ENCODE measurements at regions not wholly inside any gene's neighbourhood (a gene's known extent, or its start where the extent isn't known, plus 50 kb on each side); places are given as distances from the start of the nearest gene placed in this dataset.
A peak's percentile ranks its signal among the peaks of the same experiment; 100 is the strongest.
"Not testable (repeated sequence)": the region's sequence is repeated elsewhere in the genome, so short reads cannot be mapped to it uniquely, and the experiment has no call there.

DNA sequence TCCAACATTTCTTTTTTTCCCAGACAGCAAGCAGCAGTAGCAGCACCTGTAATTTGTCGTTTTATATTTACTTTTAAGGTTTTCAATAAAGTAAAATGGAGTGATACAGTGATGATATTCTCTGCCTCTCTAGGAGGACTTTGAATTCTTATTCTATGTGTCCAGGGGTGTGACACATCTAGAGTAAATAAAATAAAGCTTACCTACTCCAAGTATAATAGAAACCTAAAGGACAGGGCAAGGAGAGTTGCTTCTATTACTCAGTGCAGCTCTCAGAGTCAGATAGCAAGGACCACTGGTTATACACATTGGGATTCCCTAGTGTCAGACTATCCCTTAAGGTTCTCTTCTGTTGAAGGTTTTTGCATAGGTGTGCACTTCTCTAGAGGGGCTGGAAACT, 95.9 kb downstream of the LMO4 start:
- Mint-ChIP-seq H3K27me3 (peaks cover 3% of the 10 kb centered on the region), H3K4me3 (no peak overlapping the region), H3K36me3 (peaks cover 2% of the 10 kb centered on the region), H3K9me3 (peaks cover 2% of the 10 kb centered on the region), H3K27ac (no peak overlapping the region), H3K4me1 (ENCODE audit: low read depth) (no peaks in the 10 kb centered on the region)
- intact Hi-C loops (cut with micrococcal nuclease): no loop called here
- DNase-seq: no peak
- POLR2A ChIA-PET: no interaction called here
- CTCF ChIA-PET: no interaction called here

DNA sequence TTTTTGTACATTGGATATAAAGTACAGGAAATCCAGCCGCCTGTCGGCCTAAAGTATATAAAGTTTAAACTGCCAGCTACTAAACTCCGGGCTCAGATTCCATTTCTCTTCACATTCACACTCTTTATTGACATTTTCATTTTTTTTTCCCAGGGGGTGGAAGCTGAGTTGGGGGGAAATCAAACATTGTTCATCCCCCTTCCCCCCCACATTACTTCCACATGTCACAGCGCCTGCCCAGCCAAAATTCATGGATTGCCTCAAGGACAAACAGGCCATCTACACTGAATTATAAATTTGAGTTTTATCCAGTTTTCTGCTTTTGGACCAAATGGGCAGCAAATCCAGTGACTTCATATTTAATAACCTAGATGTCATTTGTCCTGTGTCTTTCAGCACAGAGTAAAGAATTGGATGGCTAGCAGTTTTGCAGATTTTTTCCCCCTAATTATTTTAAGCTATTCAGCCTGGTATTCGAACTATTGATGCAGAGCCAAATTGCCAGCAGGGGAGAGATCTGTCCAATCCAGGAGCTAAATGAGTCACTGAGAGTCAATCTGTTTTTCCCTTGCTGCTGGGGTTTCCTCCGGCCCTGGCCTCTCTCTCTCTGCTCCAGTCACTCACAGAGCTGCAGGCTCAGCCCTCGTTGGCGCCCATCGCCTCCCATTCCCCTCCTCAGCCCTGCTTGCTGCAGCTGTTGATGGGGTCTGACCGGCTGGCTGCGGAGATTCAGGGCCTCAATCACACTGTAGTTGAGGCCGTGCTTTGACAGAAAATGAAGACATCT, 98.0 kb downstream of the LMO4 start:
- Mint-ChIP-seq H3K4me3 (no peak overlapping the region), H3K4me1 (ENCODE audit: low read depth) (no peaks in the 10 kb centered on the region), H3K36me3 (peaks cover 2% of the 10 kb centered on the region), H3K27ac (no peak overlapping the region), H3K9me3 (peaks cover 2% of the 10 kb centered on the region), H3K27me3 (peaks cover 6% of the 10 kb centered on the region)
- ChIA-PET CTCF (no interaction called here), POLR2A (no interaction called here)
- intact Hi-C loops (cut with micrococcal nuclease): no loop called here
- DNase-seq: no peak

DNA sequence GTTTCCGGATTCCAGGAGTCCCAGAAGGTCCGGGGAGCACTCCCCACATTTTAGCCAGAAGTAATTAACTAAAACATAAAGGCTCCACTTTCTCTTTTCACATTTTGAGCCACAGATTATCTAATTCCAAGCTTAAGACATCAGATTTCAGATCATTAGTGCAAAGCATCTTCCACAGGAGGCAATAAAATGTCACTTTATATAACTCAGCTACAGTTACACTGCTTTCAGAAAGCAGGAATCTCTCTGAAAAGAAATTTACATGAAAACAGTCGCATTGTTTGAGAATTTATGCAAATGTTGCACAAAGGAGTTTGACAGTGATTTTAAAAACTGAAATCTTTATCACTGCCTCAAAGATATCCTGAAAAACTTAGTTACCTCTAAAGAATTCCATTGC, 99.7 kb downstream of the LMO4 start:
- no peak overlapping the region for H3K27ac Mint-ChIP-seq
- ChIA-PET CTCF (no interaction called here), POLR2A (no interaction called here)
- peaks cover 6% of the 10 kb centered on the region for H3K27me3 Mint-ChIP-seq
- H3K36me3 Mint-ChIP-seq: no peaks in the 10 kb centered on the region
- H3K9me3 Mint-ChIP-seq: no peaks in the 10 kb centered on the region
- no peak for DNase-seq
- no peak overlapping the region for H3K4me3 Mint-ChIP-seq
- intact Hi-C loops (cut with micrococcal nuclease): no loop called here
- H3K4me1 Mint-ChIP-seq (ENCODE audit: low read depth): no peaks in the 10 kb centered on the region

DNA sequence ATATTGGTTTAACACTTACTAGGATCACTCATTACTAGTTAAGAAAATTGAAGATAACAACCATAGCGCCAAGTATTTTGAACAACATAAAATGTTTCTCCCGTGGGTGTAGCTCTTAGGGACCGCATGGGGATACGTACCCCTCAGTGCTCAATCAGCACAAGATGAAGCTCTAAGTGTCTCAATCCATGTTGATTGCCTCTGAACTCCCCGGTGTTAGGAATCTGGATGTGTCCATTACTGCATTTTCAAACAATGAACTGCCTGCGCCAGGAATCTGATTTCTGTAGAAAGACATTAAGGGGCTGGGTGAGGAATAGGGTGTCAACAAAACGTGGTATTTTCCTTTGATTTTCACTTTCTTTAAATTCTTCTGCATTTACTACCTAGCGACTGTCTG, 100.2 kb downstream of the LMO4 start:
- H3K36me3 Mint-ChIP-seq: no peaks in the 10 kb centered on the region
- no peak for DNase-seq
- intact Hi-C loops (cut with micrococcal nuclease): no loop called here
- peaks cover 6% of the 10 kb centered on the region for H3K27me3 Mint-ChIP-seq
- ChIA-PET CTCF (no interaction called here), POLR2A (no interaction called here)
- H3K27ac Mint-ChIP-seq: no peak overlapping the region
- H3K4me3 Mint-ChIP-seq: no peak overlapping the region
- no peaks in the 10 kb centered on the region for H3K4me1 Mint-ChIP-seq (ENCODE audit: low read depth)
- H3K9me3 Mint-ChIP-seq: no peaks in the 10 kb centered on the region

DNA sequence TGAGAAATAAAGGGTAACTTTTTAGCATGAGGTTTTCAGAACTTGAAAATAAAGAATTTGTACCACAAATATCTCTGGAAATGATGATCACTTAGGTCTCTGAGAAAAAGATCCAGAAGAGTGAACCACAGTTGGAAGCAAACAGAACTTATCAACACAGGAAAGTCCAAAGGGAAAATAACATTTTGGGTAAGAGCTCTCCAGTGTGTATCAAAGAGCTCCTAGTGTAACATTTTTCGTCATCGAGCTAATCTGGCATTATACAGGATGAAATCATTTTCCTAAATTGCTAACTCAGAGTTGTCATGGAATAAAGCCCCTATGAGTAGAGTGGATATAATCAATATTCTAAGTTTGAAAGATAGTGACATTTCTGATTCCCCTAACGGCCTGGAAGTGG, 104.0 kb downstream of the LMO4 start:
- no peaks in the 10 kb centered on the region for H3K36me3 Mint-ChIP-seq

DNA sequence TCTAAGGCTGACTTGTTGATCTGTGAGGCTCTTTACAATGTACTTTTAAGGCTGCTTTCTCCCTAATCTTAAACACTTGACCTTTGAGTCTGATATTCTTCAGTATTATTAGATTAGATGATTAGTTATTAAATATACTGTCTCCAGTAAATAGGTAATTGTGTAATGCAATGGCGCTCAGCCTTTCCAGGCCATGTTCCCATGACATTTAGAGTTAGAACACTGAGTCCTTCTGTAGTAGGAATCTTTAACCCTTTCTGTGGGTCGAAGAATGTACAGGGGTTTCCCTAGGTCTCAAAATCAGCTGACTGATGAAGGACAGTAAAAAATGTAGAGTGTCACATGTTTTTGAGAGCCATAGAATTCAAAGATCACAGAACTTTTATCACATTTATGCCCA, 104.4 kb downstream of the LMO4 start:
- H3K4me1 Mint-ChIP-seq (ENCODE audit: low read depth); H3K36me3 Mint-ChIP-seq; CTCF ChIA-PET; H3K27ac Mint-ChIP-seq; POLR2A ChIA-PET; H3K4me3 Mint-ChIP-seq; H3K27me3 Mint-ChIP-seq; intact Hi-C loops (cut with micrococcal nuclease); H3K9me3 Mint-ChIP-seq; DNase-seq: not testable (repeated sequence)

More for the DNA sequence above, 104.0 kb downstream of the LMO4 start:
- H3K27me3 Mint-ChIP-seq: peaks cover 9% of the 10 kb centered on the region
- H3K4me3 Mint-ChIP-seq: no peak overlapping the region
- no peak overlapping the region for H3K27ac Mint-ChIP-seq
- POLR2A ChIA-PET: no interaction called here
- no peaks in the 10 kb centered on the region for H3K9me3 Mint-ChIP-seq
- intact Hi-C loops (cut with micrococcal nuclease): no loop called here
- CTCF ChIA-PET: no interaction called here
- DNase-seq: no peak
- peaks cover 10% of the 10 kb centered on the region for H3K4me1 Mint-ChIP-seq (ENCODE audit: low read depth)

DNA sequence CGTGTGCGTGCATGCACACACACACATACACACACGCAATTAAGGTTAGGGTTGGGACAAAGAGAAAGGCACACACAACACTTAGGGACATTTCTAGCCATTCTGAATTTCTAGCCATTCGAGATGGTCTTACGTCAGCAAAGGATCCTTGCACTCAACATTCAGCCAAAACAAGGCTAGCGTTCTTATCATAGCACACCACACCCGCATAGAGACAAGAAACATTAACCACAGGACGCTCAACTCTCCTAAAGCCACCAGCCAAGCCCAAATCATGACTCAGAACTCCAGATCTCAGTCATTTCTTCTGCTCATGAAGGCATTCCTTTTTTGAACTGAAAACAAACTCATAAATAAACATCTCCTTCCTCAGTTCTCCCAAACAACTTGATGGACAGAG, 106.8 kb downstream of the LMO4 start:
- CTCF ChIA-PET: no interaction called here
- H3K27ac Mint-ChIP-seq: no peak overlapping the region
- POLR2A ChIA-PET: no interaction called here

DNA sequence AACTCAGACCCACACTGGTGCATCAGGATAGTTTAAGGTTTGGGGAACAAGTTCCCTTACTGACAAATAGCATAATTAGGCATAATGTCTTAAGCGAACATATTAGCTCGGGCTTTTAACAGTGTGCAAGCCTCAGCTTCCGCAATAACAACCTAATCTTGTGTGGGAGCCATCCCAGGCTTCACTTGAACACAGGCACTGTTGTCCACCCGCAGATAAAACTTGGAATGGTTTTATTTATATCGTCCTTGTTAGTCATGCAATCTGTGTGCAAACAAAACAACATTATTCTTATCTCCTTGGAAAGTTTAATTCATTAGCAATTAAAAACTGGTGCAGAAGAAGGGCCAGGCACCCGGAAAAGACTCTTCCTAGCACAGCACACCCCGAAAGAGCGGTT, 107.4 kb downstream of the LMO4 start:
- H3K4me3 Mint-ChIP-seq; H3K27me3 Mint-ChIP-seq; H3K4me1 Mint-ChIP-seq (ENCODE audit: low read depth); intact Hi-C loops (cut with micrococcal nuclease); H3K36me3 Mint-ChIP-seq; POLR2A ChIA-PET; H3K9me3 Mint-ChIP-seq; CTCF ChIA-PET; DNase-seq; H3K27ac Mint-ChIP-seq: not testable (repeated sequence)

More for the DNA sequence above, 106.8 kb downstream of the LMO4 start:
- Mint-ChIP-seq H3K36me3 (no peaks in the 10 kb centered on the region), H3K4me1 (ENCODE audit: low read depth) (peaks cover 10% of the 10 kb centered on the region), H3K27me3 (peaks cover 6% of the 10 kb centered on the region), H3K9me3 (no peaks in the 10 kb centered on the region), H3K4me3 (no peak overlapping the region)
- DNase-seq: peak; percentile 36
- intact Hi-C loops (cut with micrococcal nuclease): loop anchor here (1.0 kb wide), 2 partner anchors 14 to 31 kb away; no protein-coding TSS in a partner anchor

DNA sequence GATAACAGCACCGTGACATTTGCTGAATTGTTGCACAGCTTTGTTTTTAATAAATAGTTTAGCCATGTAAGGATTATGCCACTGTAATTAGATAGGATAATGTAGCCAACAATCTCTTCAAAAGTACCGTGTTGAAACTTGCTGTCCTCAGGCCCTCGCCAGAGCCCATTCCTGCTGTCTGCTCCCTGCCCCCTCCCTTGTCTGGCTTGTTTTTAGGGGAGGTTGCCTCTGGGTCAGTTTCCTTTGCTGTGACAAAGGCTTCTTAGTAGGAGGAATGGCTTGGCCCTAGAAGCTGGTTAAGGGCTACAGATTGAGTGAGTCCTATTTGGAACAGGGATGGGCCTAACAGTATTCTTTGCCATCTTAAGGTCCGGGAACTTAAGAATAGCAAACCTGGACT, 107.9 kb downstream of the LMO4 start:
- no peak for DNase-seq
- Mint-ChIP-seq H3K27me3 (peaks cover 3% of the 10 kb centered on the region), H3K27ac (no peak overlapping the region), H3K4me3 (no peak overlapping the region), H3K9me3 (no peaks in the 10 kb centered on the region), H3K36me3 (no peaks in the 10 kb centered on the region), H3K4me1 (ENCODE audit: low read depth) (peaks cover 10% of the 10 kb centered on the region)
- ChIA-PET POLR2A (no interaction called here), CTCF (no interaction called here)
- intact Hi-C loops (cut with micrococcal nuclease): no loop called here

DNA sequence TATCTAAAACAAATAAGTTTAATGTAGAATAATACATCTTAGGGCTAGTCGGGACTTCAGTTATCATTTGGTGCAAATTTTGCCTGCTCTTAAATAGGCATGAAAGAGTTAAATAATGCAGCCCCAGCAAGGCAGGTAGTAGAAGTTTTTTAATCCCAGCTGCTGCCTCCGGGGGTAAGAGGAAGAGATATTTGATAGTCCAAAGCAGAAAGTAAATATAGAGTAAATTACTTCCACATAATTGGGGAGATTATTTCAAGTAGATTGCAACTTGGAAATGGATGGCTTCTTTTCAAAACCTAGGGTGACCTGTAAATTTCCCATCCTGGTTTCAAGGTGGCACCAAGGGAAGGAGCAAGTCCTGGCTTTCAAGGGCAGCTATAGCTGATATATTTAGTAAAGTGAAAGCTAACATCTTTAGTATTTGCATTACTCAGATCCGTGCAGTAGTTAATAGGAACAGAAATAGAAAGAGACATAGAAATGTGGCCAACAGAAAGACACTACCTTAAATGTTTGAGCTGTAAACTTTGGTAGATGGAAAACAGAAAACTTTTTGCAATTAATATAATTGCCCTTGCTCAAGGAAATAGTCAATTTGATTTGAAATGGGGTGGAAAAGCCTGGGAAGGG, 109.1 kb downstream of the LMO4 start:
- DNase-seq: no peak
- ChIA-PET POLR2A (no interaction called here), CTCF (no interaction called here)
- no peaks in the 10 kb centered on the region for H3K9me3 Mint-ChIP-seq
- no peaks in the 10 kb centered on the region for H3K36me3 Mint-ChIP-seq
- H3K4me1 Mint-ChIP-seq (ENCODE audit: low read depth): peaks cover 10% of the 10 kb centered on the region
- intact Hi-C loops (cut with micrococcal nuclease): no loop called here
- H3K27ac Mint-ChIP-seq: no peak overlapping the region
- no peak overlapping the region for H3K4me3 Mint-ChIP-seq
- peaks cover 3% of the 10 kb centered on the region for H3K27me3 Mint-ChIP-seq

DNA sequence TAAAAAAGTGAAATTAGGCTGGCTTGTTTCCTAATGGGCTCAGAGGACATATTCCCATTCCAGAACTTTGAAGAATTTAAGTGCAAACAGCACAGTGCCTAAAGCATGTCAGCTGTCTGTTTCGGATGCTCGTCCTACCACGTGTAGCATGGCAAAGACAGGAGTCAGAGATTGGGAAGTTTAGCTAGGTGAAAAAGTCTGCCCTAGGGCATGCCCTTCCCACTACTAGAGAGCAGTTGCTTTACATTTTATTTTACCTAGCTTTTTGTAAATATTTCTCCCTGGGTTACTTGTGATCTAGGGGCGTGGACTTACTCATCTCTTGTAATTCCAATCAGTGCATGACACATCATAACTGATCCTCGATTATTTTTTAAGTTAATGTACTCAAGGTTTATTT, 111.1 kb downstream of the LMO4 start:
- Mint-ChIP-seq H3K4me3 (no peak overlapping the region), H3K27me3 (peaks cover under 1% of the 10 kb centered on the region), H3K9me3 (peaks cover 13% of the 10 kb centered on the region), H3K36me3 (peaks cover 3% of the 10 kb centered on the region), H3K4me1 (ENCODE audit: low read depth) (peaks cover 10% of the 10 kb centered on the region), H3K27ac (no peak overlapping the region)
- no peak for DNase-seq
- ChIA-PET CTCF (interaction anchor here (0.6 kb wide), 1 partner anchor 242 kb away, joined by 3 read pairs; no protein-coding TSS in a partner anchor), POLR2A (no interaction called here)
- intact Hi-C loops (cut with micrococcal nuclease): no loop called here

DNA sequence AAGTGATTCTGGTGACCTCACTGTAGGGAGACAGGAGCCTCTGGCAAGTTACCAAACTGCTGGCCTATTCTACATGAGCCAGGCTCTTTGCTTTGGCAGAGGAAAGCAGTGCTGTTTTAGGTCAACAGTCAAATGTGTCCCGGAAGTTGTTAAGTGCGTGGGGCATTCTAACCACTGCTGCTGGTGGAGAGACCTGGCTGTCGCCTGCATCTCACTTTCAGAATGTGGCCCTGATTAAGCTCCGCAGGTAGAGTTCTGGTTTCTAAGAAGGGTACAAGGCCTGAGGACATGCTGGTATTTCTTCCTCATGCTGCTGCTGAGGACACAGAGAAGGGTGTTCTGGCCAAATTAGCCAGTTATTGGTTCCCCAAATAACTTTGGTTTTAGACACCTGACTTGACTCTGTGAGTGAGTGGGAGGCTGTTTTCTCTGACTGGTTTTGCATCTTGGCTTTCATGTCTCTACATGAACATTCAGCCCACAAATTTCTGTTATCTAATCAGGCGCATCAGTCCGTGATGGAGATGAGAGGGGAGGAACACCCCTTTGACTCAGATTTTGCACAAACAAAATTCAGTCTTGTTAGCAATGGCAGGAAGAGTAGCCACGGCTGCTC, 120.8 kb downstream of the LMO4 start:
- intact Hi-C loops (cut with micrococcal nuclease): loop anchor here (1.0 kb wide), 3 partner anchors 14 to 121 kb away; partner anchors contain the start of gene LMO4
- H3K36me3 Mint-ChIP-seq: peaks cover 4% of the 10 kb centered on the region
- peak overlapping the region; percentile 34 for H3K4me3 Mint-ChIP-seq
- peaks cover 9% of the 10 kb centered on the region for H3K9me3 Mint-ChIP-seq
- peaks cover 33% of the 10 kb centered on the region for H3K4me1 Mint-ChIP-seq (ENCODE audit: low read depth)
- DNase-seq: peak; percentile 80
- H3K27me3 Mint-ChIP-seq: no peaks in the 10 kb centered on the region
- ChIA-PET POLR2A (interaction anchor here (1.2 kb wide), 1 partner anchor 45 kb away, joined by 4 read pairs; no protein-coding TSS in a partner anchor), CTCF (interaction anchor here (1.0 to 1.2 kb wide), 2 partner anchors 116 to 123 kb away, joined by 3 to 5 read pairs; no protein-coding TSS in a partner anchor)
- H3K27ac Mint-ChIP-seq: peak overlapping the region; percentile 78

Measured in activated CD4-positive, alpha-beta memory T cell treated with anti-CD3 and anti-CD28 coated beads for 36 hours (primary cell).